Heart right ventricle (tissue), 16 donors: ENCODE measurements at regions not wholly inside any gene's neighbourhood (a gene's known extent, or its start where the extent isn't known, plus 50 kb on each side); places are given as distances from the start of the nearest gene placed in this dataset.

Source experiments
- ATAC-seq, 8 donors: fragments of 200-7000 bp; cut with Tn5 transposase; one replicate each; pipeline ENCODE4 v1.9.1; 2020; ENCODE audit warnings: mild to moderate bottlenecking in 8 of 8, moderate library complexity in 8 of 8, moderate number of reproducible peaks in 1 of 8
- DNase-seq, 2 donors: peaks; one replicate each; pipeline ENCODE4 v3.0.0-alpha.2; 2020
- H3K27ac ChIP-seq, 10 donors: fragments of 200-600 bp; sonication (generic) in 2 of 10; one replicate each; pipeline versions ENCODE4 v1.5.0 to v1.8.0; 2020 to 2022; ENCODE audit warnings: mild to moderate bottlenecking in 3 of 10
- H3K27me3 ChIP-seq, 7 donors: fragments of 200-600 bp; one replicate each; pipeline ENCODE4 v1.8.0; 2021 to 2022; ENCODE audit warnings: mild to moderate bottlenecking in 2 of 7
- H3K36me3 ChIP-seq, 9 donors: fragments of 200-600 bp; sonication (generic) in 1 of 9; one replicate each; pipeline versions ENCODE4 v1.5.0 to v1.8.0; 2020 to 2022; ENCODE audit warnings: mild to moderate bottlenecking in 2 of 9
- H3K4me1 ChIP-seq, 9 donors: fragments of 200-600 bp; sonication (generic) in 1 of 9; one replicate each; pipeline versions ENCODE4 v1.5.0 to v1.8.0; 2020 to 2022; ENCODE audit warnings: mild to moderate bottlenecking in 4 of 9
- H3K4me3 ChIP-seq, 10 donors: fragments of 200-600 bp; sonication (generic) in 2 of 10; one replicate each; pipeline versions ENCODE4 v1.5.0 to v1.8.0; 2020 to 2022; ENCODE audit warnings: mild to moderate bottlenecking in 7 of 10, moderate library complexity in 2 of 10
- H3K9me3 ChIP-seq, 11 donors: fragments of 200-600 bp in 10 of 11; sonication (generic) in 2 of 11; one replicate each; pipeline versions ENCODE4 v1.5.0 to v1.8.0; 2013 to 2022; ENCODE audit warnings: mild to moderate bottlenecking in 2 of 11, control low read depth in 1 of 11, moderate library complexity in 1 of 11
- CTCF ChIP-seq, 9 donors: fragments of 200-600 bp; sonication (generic) in 2 of 9; IDR thresholded peaks; one replicate each; pipeline versions ENCODE4 v1.5.0 to v1.8.0; 2021 to 2022; ENCODE audit warnings: antibody characterized with exemption in 9 of 9, mild to moderate bottlenecking in 5 of 9, moderate library complexity in 1 of 9
- WGBS, 2 donors: extraction: QIAGEN DNeasy Blood & Tissue Kit; methylation state at CpG; one replicate each; pipeline ENCODE4 v1.1.7; 2013; ENCODE audit warnings: inconsistent platforms in 1 of 2; 5-methylcytosine and 5-hydroxymethylcytosine counted together
- intact Hi-C, 10 donors: fragments of 100-400 bp; cut with DNase I; formaldehyde crosslinking; loops; one replicate each; pipeline versions ENCODE4 v1.11.1 to v1.14.2; 2022
- donor health status: Arrhythmogenic right ventricular cardiomyopathy.
- donor health status: ischemic (EF 13 %, LVEDD 7.1; RV severe dilation, severe dysfunction).
- donor health status: healthy with polysubstance abuse.
- donor health status: DM: no; HTN: yes; CAD: no.
- donor health status: DM: no; HTN: no; CAD: no.
- donor health status: ischemic (EF 25% LVEDD 6.9; RV normal size, moderate dysfunction).
- donor health status: ischemic (EF 25% LVEDD 5.7; RV mildly dilated, moderate dysfunction).
- donor health status: healthy.
- donor health status: DM: yes; HTN: yes; CAD: no.
- donor health status: Ischemic cardiomyopathy.
- donor health status: ischemic (EF 35%, LVEDD 5.7; RV mildly dilated, moderate dysfunction).
- donor health status: nonischemic (EF 11% LVEDD 7.7; RV severe dilation, severe dysfunction).
- donor health status: DM: yes; HTN: yes; CAD: no.
- donor health status: PGD.
- donor health status: ischemic (EF 29% LVEDD 5.4; RV normal size, mild dysfunction).
- donor health status: nonischemic (EF 23%, LVEDD 6.1; RV moderate dilation, normal function).

GRCh38 chr17:6020376-6021010 lies 49.7 kb upstream of the WSCD1 start:
- WGBS, 2 donors, result 50 to 52% methylated on average over 3 of the region's 3 CpGs
- Histone ChIP-seq H3K27ac (no peak overlapping the region), H3K36me3 (no peaks in the 10 kb centered on the region), H3K4me1 (no peaks in the 10 kb centered on the region), H3K9me3 (no peaks in the 10 kb centered on the region), H3K4me3 (no peak overlapping the region), H3K27me3 (peaks cover 0 to 43% (median 9%) of the 10 kb centered on the region in 7 donors)
- ATAC-seq (no peak), DNase-seq (no peak)
- intact Hi-C loops, result no loop called here
- no peak for TF ChIP-seq CTCF (IDR thresholded peaks at IDR 0.05)
